LNCaP clone FGC (cell line): ENCODE measurements at regions not wholly inside any gene's neighbourhood (a gene's known extent, or its start where the extent isn't known, plus 50 kb on each side); places are given as distances from the start of the nearest gene placed in this dataset.
A peak's percentile ranks its signal among the peaks of the same experiment; 100 is the strongest.
"Not testable (repeated sequence)": the region's sequence is repeated elsewhere in the genome, so short reads cannot be mapped to it uniquely, and the experiment has no call there.

Experiments used
- DNase-seq: peaks from one replicate; pipeline ENCODE4 v3.0.0-alpha.2; 2011; ENCODE audit warnings: low read depth
- H3K4me3 ChIP-seq: 2 replicates; pipeline ENCODE4 v1.5.1; 2011; ENCODE audit warnings: mild to moderate bottlenecking, low read depth, low read length, control low read depth
- CTCF ChIP-seq: IDR thresholded peaks from 2 replicates; pipeline ENCODE4 v1.5.1; 2012; ENCODE audit warnings: mild to moderate bottlenecking; ENCODE audit not compliant: control insufficient read depth, insufficient read depth; ENCODE audit errors: extremely low read depth

- no peak for DNase-seq
- TF ChIP-seq CTCF = no peak
- no peak overlapping the region for H3K4me3 ChIP-seq
Observed at GRCh38 chr2:186346216-186346615, 139.8 kb upstream of the ZC3H15 start.

GRCh38 chr2:186347472-186347871 is 138.6 kb upstream of the ZC3H15 start:
- no peak overlapping the region for H3K4me3 ChIP-seq
- TF ChIP-seq CTCF = no peak
- DNase-seq = no peak

- no peak for DNase-seq
- TF ChIP-seq CTCF = no peak
- no peak overlapping the region for H3K4me3 ChIP-seq
Observed at GRCh38 chr2:186348200-186348599, 137.9 kb upstream of the ZC3H15 start.

GRCh38 chr2:186349508-186349907 is 136.6 kb upstream of the ZC3H15 start:
- TF ChIP-seq CTCF = no peak
- H3K4me3 ChIP-seq = no peak overlapping the region
- DNase-seq = peak; percentile 45

- not testable (repeated sequence) for DNase-seq, H3K4me3 ChIP-seq
Observed at GRCh38 chr2:186354160-186354559, 131.9 kb upstream of the ZC3H15 start.

GRCh38 chr2:186365406-186365805 is 120.7 kb upstream of the ZC3H15 start:
- H3K4me3 ChIP-seq = no peak overlapping the region
- no peak for TF ChIP-seq CTCF
- no peak for DNase-seq

GRCh38 chr2:186379052-186379451 is 107.0 kb upstream of the ZC3H15 start:
- no peak for DNase-seq
- no peak for TF ChIP-seq CTCF
- no peak overlapping the region for H3K4me3 ChIP-seq

GRCh38 chr2:186380805-186381204 is 105.3 kb upstream of the ZC3H15 start:
- DNase-seq = no peak
- TF ChIP-seq CTCF = no peak
- H3K4me3 ChIP-seq = no peak overlapping the region
